Neural progenitor cell (in vitro differentiated cells): ENCODE measurements at regions not wholly inside any gene's neighbourhood (a gene's known extent, or its start where the extent isn't known, plus 50 kb on each side); places are given as distances from the start of the nearest gene placed in this dataset.

Experiments
- DNase-seq: peaks from one replicate; pipeline ENCODE4 v3.0.0-alpha.2; 2016; ENCODE audit warnings: low spot score
- H2AFZ ChIP-seq: fragments of 200-600 bp; sonication (generic); replicated peaks from 2 replicates; pipeline ENCODE4 v1.6.1; 2016; ENCODE audit warnings: antibody characterized with exemption
- H3F3A ChIP-seq: fragments of 200-600 bp; sonication (generic); 2 replicates; pipeline ENCODE4 v1.6.1; 2016; ENCODE audit warnings: antibody characterized with exemption, low read depth
- H3K27ac ChIP-seq: fragments of 200-600 bp; sonication (generic); 2 replicates; pipeline ENCODE4 v1.5.1; 2016; ENCODE audit warnings: mild to moderate bottlenecking
- H3K27me3 ChIP-seq: fragments of 200-600 bp; sonication (generic); 2 replicates; pipeline ENCODE4 v1.6.1; 2016; ENCODE audit warnings: mild to moderate bottlenecking, moderate library complexity
- H3K36me3 ChIP-seq: fragments of 200-600 bp; sonication (generic); 2 replicates; pipeline ENCODE4 v1.5.1; 2016
- H3K4me1 ChIP-seq: fragments of 200-600 bp; sonication (generic); 2 replicates; pipeline ENCODE4 v1.6.1; 2016; ENCODE audit warnings: mixed run types
- H3K4me2 ChIP-seq: fragments of 200-600 bp; sonication (generic); 2 replicates; pipeline ENCODE4 v1.6.1; 2016
- H3K4me3 ChIP-seq: fragments of 200-600 bp; sonication (generic); 2 replicates; pipeline ENCODE4 v1.5.1; 2016
- H3K79me2 ChIP-seq: fragments of 200-600 bp; sonication (generic); 2 replicates; pipeline ENCODE4 v1.6.1; 2016; ENCODE audit warnings: low read depth
- H3K9ac ChIP-seq: fragments of 200-600 bp; sonication (generic); 2 replicates; pipeline ENCODE4 v1.6.1; 2016
- H3K9me3 ChIP-seq: fragments of 200-600 bp; sonication (generic); 2 replicates; pipeline ENCODE4 v1.5.1; 2016; ENCODE audit warnings: low read depth
- H4K20me1 ChIP-seq: fragments of 200-600 bp; sonication (generic); 2 replicates; pipeline ENCODE4 v1.6.1; 2016; ENCODE audit warnings: low read depth
- H3K27ac Mint-ChIP-seq: 3 replicates; pipeline ENCODE4 v1.8.0; 2021; ENCODE audit warnings: mixed read lengths
- H3K27me3 Mint-ChIP-seq: 2 replicates; pipeline ENCODE4 v1.8.0; 2022; ENCODE audit warnings: low read depth, mild to moderate bottlenecking, inconsistent platforms, moderate library complexity, mixed read lengths; ENCODE audit not compliant: insufficient read depth
- H3K36me3 Mint-ChIP-seq: 3 replicates; pipeline ENCODE4 v1.8.0; 2021; ENCODE audit warnings: mixed read lengths
- H3K4me1 Mint-ChIP-seq: 3 replicates; pipeline ENCODE4 v1.8.0; 2021; ENCODE audit warnings: mixed read lengths
- H3K4me3 Mint-ChIP-seq: 3 replicates; pipeline ENCODE4 v1.8.0; 2021; ENCODE audit warnings: mild to moderate bottlenecking, moderate library complexity, mixed read lengths
- H3K9me3 Mint-ChIP-seq: 3 replicates; pipeline ENCODE4 v1.8.0; 2020; ENCODE audit warnings: mixed read lengths
- EZH2 ChIP-seq: fragments of 200-600 bp; sonication (generic); IDR thresholded peaks from 2 replicates; pipeline ENCODE4 v1.6.1; 2017; ENCODE audit warnings: antibody characterized with exemption, mild to moderate bottlenecking, moderate library complexity
- EZH2phosphoT487 ChIP-seq: fragments of 200-600 bp; sonication (generic); IDR thresholded peaks from 2 replicates; pipeline ENCODE4 v1.6.1; 2017; ENCODE audit warnings: antibody characterized with exemption
- TF ChIP-seq, protein P1 (sequence below): fragments of 200-600 bp; sonication (generic); IDR thresholded peaks from 2 replicates; pipeline ENCODE4 v1.5.1; 2017; ENCODE audit warnings: antibody characterized with exemption, mild to moderate bottlenecking

DNA sequence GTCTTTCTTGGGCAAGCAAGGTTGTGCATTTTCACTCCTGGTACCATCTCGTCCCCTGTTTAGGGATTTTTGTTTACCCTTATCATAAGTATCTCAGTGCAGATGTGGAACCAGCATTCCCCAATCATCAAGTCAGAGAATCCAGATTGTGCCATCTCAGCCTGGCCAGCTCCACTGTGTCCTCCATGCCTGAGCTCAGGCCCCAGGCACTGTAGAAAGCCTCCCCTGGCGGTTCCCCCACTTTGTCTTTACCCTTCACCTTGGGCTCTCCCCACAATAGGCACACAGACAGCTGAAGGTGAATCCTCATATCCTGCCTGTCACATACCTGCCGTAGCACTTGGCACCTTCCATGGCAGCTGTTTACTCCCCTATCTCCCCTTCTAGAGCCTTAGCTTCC, 264.7 kb upstream of the NFE2L3 start:
- TF ChIP-seq, protein P1, sequence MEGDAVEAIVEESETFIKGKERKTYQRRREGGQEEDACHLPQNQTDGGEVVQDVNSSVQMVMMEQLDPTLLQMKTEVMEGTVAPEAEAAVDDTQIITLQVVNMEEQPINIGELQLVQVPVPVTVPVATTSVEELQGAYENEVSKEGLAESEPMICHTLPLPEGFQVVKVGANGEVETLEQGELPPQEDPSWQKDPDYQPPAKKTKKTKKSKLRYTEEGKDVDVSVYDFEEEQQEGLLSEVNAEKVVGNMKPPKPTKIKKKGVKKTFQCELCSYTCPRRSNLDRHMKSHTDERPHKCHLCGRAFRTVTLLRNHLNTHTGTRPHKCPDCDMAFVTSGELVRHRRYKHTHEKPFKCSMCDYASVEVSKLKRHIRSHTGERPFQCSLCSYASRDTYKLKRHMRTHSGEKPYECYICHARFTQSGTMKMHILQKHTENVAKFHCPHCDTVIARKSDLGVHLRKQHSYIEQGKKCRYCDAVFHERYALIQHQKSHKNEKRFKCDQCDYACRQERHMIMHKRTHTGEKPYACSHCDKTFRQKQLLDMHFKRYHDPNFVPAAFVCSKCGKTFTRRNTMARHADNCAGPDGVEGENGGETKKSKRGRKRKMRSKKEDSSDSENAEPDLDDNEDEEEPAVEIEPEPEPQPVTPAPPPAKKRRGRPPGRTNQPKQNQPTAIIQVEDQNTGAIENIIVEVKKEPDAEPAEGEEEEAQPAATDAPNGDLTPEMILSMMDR, result no peak
- Histone ChIP-seq H3K79me2 (no peaks in the 10 kb centered on the region), H3K27me3 (no peaks in the 10 kb centered on the region), H3K36me3 (no peaks in the 10 kb centered on the region), H3F3A (no peaks in the 10 kb centered on the region), H3K27ac (no peak overlapping the region), H3K4me2 (no peak overlapping the region), H3K9me3 (no peaks in the 10 kb centered on the region), H3K4me3 (no peak overlapping the region), H2AFZ (no peak overlapping the region), H4K20me1 (no peaks in the 10 kb centered on the region), H3K9ac (no peak overlapping the region), H3K4me1 (no peaks in the 10 kb centered on the region)
- no peaks in the 10 kb centered on the region for H3K9me3 Mint-ChIP-seq
- no peaks in the 10 kb centered on the region for H3K36me3 Mint-ChIP-seq
- peak overlapping the region; percentile 84 for H3K27ac Mint-ChIP-seq
- H3K4me1 Mint-ChIP-seq, result peaks cover 11% of the 10 kb centered on the region
- H3K4me3 Mint-ChIP-seq, result no peak overlapping the region
- peaks cover 12% of the 10 kb centered on the region for H3K27me3 Mint-ChIP-seq
- no peak for DNase-seq

- no peak overlapping the region for H3K4me3 ChIP-seq
- no peaks in the 10 kb centered on the region for H3K36me3 Mint-ChIP-seq
- H3K4me1 ChIP-seq, result no peaks in the 10 kb centered on the region
- no peak overlapping the region for H3K4me2 ChIP-seq
- H3K27me3 ChIP-seq, result no peaks in the 10 kb centered on the region
- no peaks in the 10 kb centered on the region for H3K9me3 Mint-ChIP-seq
- TF ChIP-seq, protein P1, result no peak
- TF ChIP-seq EZH2phosphoT487 (no peak), EZH2 (no peak)
- H3K27ac ChIP-seq, result no peak overlapping the region
- H3K9ac ChIP-seq, result no peak overlapping the region
- no peak overlapping the region for H3K4me3 Mint-ChIP-seq
- no peaks in the 10 kb centered on the region for H3K36me3 ChIP-seq
- H2AFZ ChIP-seq, result no peak overlapping the region
- no peaks in the 10 kb centered on the region for H3K9me3 ChIP-seq
- H3K4me1 Mint-ChIP-seq, result peaks cover 14% of the 10 kb centered on the region
- H3K79me2 ChIP-seq, result no peaks in the 10 kb centered on the region
- no peak for DNase-seq
- H3K27ac Mint-ChIP-seq, result no peak overlapping the region
- H4K20me1 ChIP-seq, result no peaks in the 10 kb centered on the region
- H3F3A ChIP-seq, result no peaks in the 10 kb centered on the region
- H3K27me3 Mint-ChIP-seq, result peaks cover 9% of the 10 kb centered on the region
Observed at GRCh38 chr7:25887795-25888559, 264.0 kb upstream of the NFE2L3 start.

GRCh38 chr7:25889765-25890164, 262.2 kb upstream of the NFE2L3 start:
- no peaks in the 10 kb centered on the region for H3K27me3 ChIP-seq
- H3F3A ChIP-seq, result peaks cover under 1% of the 10 kb centered on the region
- H3K27ac ChIP-seq, result no peak overlapping the region
- H3K9me3 ChIP-seq, result no peaks in the 10 kb centered on the region
- no peak for TF ChIP-seq EZH2phosphoT487
- no peak for TF ChIP-seq EZH2
- TF ChIP-seq, protein P1, result no peak
- Mint-ChIP-seq H3K4me1 (peaks cover 22% of the 10 kb centered on the region), H3K36me3 (no peaks in the 10 kb centered on the region), H3K9me3 (no peaks in the 10 kb centered on the region), H3K27me3 (peaks cover 11% of the 10 kb centered on the region), H3K27ac (no peak overlapping the region), H3K4me3 (no peak overlapping the region)
- no peaks in the 10 kb centered on the region for H3K4me1 ChIP-seq
- no peaks in the 10 kb centered on the region for H3K79me2 ChIP-seq
- H3K36me3 ChIP-seq, result no peaks in the 10 kb centered on the region
- no peak for DNase-seq
- H3K4me2 ChIP-seq, result no peak overlapping the region
- no peak overlapping the region for H3K9ac ChIP-seq
- H2AFZ ChIP-seq, result no peak overlapping the region
- H3K4me3 ChIP-seq, result no peak overlapping the region
- no peaks in the 10 kb centered on the region for H4K20me1 ChIP-seq
